ENCODE measurements at regions not wholly inside any gene's neighbourhood (a gene's known extent, or its start where the extent isn't known, plus 50 kb on each side); places are given as distances from the start of the nearest gene placed in this dataset.

DNA sequence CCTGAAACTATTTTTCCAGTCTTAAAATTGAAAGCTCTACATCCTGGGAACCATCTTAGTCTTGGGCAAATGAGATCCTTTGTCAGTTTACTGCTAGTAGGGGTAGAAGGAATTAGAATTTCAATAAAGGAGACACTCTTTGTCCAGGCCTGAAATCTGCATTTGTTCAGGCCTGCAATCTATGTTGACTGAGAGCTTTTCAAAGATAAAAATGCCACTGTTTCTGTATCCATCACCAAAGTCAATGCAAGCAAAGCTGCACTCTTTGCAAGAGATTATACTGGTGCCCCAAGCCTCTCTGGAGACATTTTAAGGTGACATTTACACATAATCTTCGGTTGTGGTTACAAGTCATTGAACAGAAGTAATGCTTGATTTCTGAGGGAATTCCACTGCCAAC is 135.7 kb downstream of the CTH start:
- TF ChIP-seq, protein P1, sequence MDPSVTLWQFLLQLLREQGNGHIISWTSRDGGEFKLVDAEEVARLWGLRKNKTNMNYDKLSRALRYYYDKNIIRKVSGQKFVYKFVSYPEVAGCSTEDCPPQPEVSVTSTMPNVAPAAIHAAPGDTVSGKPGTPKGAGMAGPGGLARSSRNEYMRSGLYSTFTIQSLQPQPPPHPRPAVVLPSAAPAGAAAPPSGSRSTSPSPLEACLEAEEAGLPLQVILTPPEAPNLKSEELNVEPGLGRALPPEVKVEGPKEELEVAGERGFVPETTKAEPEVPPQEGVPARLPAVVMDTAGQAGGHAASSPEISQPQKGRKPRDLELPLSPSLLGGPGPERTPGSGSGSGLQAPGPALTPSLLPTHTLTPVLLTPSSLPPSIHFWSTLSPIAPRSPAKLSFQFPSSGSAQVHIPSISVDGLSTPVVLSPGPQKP (CRISPR knock-in tag; IDR thresholded peaks at IDR 0.05) = no peak
- TF ChIP-seq POLR2A (conservative IDR thresholded peaks at IDR 0.05) = no peak
- no peak for TF ChIP-seq ARID2 (IDR thresholded peaks at IDR 0.05)
- no peak for TF ChIP-seq TRIM28 (IDR thresholded peaks at IDR 0.05)
- TF ChIP-seq, protein P2, sequence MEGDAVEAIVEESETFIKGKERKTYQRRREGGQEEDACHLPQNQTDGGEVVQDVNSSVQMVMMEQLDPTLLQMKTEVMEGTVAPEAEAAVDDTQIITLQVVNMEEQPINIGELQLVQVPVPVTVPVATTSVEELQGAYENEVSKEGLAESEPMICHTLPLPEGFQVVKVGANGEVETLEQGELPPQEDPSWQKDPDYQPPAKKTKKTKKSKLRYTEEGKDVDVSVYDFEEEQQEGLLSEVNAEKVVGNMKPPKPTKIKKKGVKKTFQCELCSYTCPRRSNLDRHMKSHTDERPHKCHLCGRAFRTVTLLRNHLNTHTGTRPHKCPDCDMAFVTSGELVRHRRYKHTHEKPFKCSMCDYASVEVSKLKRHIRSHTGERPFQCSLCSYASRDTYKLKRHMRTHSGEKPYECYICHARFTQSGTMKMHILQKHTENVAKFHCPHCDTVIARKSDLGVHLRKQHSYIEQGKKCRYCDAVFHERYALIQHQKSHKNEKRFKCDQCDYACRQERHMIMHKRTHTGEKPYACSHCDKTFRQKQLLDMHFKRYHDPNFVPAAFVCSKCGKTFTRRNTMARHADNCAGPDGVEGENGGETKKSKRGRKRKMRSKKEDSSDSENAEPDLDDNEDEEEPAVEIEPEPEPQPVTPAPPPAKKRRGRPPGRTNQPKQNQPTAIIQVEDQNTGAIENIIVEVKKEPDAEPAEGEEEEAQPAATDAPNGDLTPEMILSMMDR (IDR thresholded peaks at IDR 0.05 in 2 of 3, conservative IDR thresholded peaks at IDR 0.05 in 1 of 3; ENCODE audit: insufficient read depth in 2 of 3, low read depth in 1 of 3, low read length in 3 of 3) = no peak
- no peak for TF ChIP-seq PPARD (CRISPR knock-in tag; IDR thresholded peaks at IDR 0.05)
- no peak for TF ChIP-seq SMARCC2 (IDR thresholded peaks at IDR 0.05; ENCODE audit: low read depth)
- TF ChIP-seq EP300 (IDR thresholded peaks at IDR 0.05; ENCODE audit: low read length) = no peak
- TF ChIP-seq HDAC2 (IDR thresholded peaks at IDR 0.05) = no peak
- no peak for TF ChIP-seq BHLHE40 (IDR thresholded peaks at IDR 0.05; ENCODE audit: low read length)
- TF ChIP-seq EGR1 (conservative IDR thresholded peaks at IDR 0.05) = no peak
- TF ChIP-seq, protein P3, sequence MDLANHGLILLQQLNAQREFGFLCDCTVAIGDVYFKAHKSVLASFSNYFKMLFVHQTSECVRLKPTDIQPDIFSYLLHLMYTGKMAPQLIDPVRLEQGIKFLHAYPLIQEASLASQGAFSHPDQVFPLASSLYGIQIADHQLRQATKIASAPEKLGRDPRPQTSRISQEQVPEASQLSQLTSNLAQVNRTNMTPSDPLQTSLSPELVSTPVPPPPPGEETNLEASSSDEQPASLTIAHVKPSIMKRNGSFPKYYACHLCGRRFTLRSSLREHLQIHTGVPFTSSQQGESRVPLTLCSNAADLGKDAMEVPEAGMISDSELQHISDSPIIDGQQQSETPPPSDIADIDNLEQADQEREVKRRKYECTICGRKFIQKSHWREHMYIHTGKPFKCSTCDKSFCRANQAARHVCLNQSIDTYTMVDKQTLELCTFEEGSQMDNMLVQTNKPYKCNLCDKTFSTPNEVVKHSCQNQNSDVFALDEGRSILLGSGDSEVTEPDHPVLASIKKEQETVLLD (IDR thresholded peaks at IDR 0.05) = no peak
- TF ChIP-seq, protein P4, sequence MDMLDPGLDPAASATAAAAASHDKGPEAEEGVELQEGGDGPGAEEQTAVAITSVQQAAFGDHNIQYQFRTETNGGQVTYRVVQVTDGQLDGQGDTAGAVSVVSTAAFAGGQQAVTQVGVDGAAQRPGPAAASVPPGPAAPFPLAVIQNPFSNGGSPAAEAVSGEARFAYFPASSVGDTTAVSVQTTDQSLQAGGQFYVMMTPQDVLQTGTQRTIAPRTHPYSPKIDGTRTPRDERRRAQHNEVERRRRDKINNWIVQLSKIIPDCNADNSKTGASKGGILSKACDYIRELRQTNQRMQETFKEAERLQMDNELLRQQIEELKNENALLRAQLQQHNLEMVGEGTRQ (CRISPR knock-in tag; IDR thresholded peaks at IDR 0.05) = no peak
- TF ChIP-seq NBN (IDR thresholded peaks at IDR 0.05; ENCODE audit: low read depth) = no peak

Measured in K562 (cell line).